Choroid plexus epithelial cell (primary cell): ENCODE measurements at regions not wholly inside any gene's neighbourhood (a gene's known extent, or its start where the extent isn't known, plus 50 kb on each side); places are given as distances from the start of the nearest gene placed in this dataset.

ENCODE experiments used
- DNase-seq: peaks from one replicate; pipeline ENCODE4 v3.0.0-alpha.2; 2010; ENCODE audit warnings: low read depth
- H3K4me3 ChIP-seq: 2 replicates; pipeline ENCODE4 v1.5.1; 2011; ENCODE audit warnings: low read depth, mild to moderate bottlenecking, control low read depth, low read length, moderate library complexity
- CTCF ChIP-seq: conservative IDR thresholded peaks from 2 replicates; pipeline ENCODE4 v1.5.1; 2011; ENCODE audit warnings: low read depth, mild to moderate bottlenecking, control low read depth, inconsistent platforms, low read length, moderate library complexity

GRCh38 chr2:71933467-71934319 is 214.0 kb downstream of the CYP26B1 start:
- H3K4me3 ChIP-seq = no peak overlapping the region
- peak; percentile 63 for TF ChIP-seq CTCF
- DNase-seq = peak; percentile 63

GRCh38 chr2:71932780-71933466 is 214.7 kb downstream of the CYP26B1 start:
- no peak overlapping the region for H3K4me3 ChIP-seq
- TF ChIP-seq CTCF = no peak
- no peak for DNase-seq

- no peak for DNase-seq
- TF ChIP-seq CTCF = no peak
These were observed 215.5 kb downstream of the CYP26B1 start for GRCh38 chr2:71932037-71932779.

GRCh38 chr2:71930049-71930681 is 217.5 kb downstream of the CYP26B1 start:
- H3K4me3 ChIP-seq = no peak overlapping the region
- TF ChIP-seq CTCF = no peak
- DNase-seq = no peak

More at GRCh38 chr2:71932037-71932779, 215.5 kb downstream of the CYP26B1 start:
- H3K4me3 ChIP-seq = no peak overlapping the region

GRCh38 chr2:71929482-71929772 is 218.2 kb downstream of the CYP26B1 start:
- DNase-seq = no peak
- no peak overlapping the region for H3K4me3 ChIP-seq
- no peak for TF ChIP-seq CTCF

- H3K4me3 ChIP-seq = no peak overlapping the region
- TF ChIP-seq CTCF = no peak
- DNase-seq = no peak
These were observed 218.8 kb downstream of the CYP26B1 start for GRCh38 chr2:71928734-71929481.
